GM21576 (cell line): ENCODE measurements at regions not wholly inside any gene's neighbourhood (a gene's known extent, or its start where the extent isn't known, plus 50 kb on each side); places are given as distances from the start of the nearest gene placed in this dataset.
"Not testable (repeated sequence)": the region's sequence is repeated elsewhere in the genome, so short reads cannot be mapped to it uniquely, and the experiment has no call there.

Source experiments
- ATAC-seq: cut with Tn5 transposase; IDR thresholded peaks from one replicate; pipeline ENCODE4 v1.9.1; 2021; ENCODE audit warnings: mild to moderate bottlenecking, moderate library complexity; ENCODE audit not compliant: unreplicated experiment

DNA sequence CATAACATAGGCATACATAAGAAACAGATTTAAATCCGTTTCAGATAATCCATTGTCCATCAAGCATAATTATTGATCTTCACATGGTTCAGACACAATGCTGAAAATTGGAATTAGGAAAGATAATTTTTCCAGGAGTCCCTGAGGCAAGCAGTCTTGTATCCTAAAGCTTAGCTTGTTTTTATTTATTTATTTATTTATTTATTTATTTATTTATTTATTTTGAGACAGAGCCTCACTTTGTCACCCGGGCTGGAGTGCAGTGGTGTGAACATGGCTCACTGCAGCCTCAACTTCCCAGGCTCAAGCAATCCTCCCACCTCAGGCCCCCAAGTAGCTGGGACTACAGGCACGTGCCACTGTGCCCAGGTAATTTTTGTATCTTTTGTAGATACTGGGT, 89.7 kb upstream of the USP25 start:
- ATAC-seq = not testable (repeated sequence)

DNA sequence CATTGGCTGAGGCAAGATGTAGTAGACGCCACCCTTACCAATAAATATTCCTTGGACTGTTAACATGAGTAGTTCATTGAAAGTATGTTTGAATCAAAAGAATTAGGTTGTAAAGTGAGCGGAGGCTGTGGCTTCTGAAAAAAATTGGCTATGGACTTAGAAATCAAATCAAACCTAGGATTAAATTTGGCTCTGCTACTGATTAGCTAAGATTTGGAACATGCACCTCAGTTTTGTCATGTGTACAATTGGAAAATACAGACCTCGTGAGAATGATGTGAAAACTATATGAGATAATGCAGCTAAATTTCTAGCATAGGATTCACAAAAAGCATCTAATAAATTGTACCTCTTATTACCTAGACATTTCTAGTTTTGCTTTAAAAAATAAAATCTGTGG, 85.3 kb upstream of the USP25 start:
- ATAC-seq = no peak

DNA sequence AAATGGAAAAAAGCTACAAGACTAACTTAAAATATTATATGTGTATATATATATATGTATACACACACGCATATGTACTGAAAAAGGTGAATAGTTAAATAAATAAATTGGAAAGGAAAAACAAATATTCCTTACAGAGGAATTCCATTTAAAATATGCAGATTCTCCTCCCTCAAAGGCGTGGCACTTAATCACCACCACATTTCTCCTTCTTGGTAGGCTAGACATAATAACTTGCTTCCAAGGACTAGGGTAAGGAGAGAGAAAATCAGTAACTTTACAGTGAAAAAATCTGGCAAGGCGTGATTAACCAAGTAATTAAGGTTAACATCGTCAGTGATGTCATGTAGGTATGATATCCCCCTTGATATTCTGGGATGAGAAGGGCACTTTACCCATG, 84.0 kb upstream of the USP25 start:
- ATAC-seq = no peak

DNA sequence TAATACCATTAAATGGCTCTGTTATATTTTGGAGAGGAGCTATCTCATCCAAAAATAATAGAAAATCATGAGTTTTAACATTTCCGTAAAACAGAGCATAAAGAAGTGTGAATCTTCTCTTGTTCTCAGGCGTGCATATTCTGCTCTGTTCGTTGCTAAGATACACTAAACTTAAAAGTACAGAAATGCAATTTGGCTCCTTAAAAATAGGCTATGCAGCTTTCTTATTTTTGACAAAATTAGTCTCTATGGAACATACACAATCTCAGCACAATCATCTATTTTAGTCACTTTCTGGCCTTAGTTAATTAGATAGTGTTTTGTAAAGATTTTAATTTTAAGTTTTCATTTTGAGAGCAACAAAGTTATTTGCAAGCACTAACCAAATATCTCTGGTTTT, 79.0 kb upstream of the USP25 start:
- ATAC-seq = no peak

DNA sequence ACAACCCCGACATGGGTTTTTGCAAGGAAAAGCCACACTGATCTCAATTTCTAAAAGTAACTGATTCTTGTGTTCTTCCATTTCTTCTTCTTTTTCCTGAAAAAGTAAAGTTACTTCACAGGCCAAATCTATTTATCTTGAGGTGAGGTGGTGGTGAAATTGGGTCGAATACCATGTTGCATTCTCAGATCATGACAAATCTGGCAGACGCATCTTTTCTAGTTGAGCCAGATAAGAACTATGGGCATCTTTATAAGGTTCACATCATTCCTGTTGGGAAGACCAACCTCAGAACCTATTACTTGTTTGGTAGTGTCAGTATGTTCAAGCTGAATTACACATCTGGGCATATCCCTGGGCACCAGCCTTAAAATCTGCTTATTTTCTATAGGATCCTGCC, 78.6 kb upstream of the USP25 start:
- no peak for ATAC-seq

DNA sequence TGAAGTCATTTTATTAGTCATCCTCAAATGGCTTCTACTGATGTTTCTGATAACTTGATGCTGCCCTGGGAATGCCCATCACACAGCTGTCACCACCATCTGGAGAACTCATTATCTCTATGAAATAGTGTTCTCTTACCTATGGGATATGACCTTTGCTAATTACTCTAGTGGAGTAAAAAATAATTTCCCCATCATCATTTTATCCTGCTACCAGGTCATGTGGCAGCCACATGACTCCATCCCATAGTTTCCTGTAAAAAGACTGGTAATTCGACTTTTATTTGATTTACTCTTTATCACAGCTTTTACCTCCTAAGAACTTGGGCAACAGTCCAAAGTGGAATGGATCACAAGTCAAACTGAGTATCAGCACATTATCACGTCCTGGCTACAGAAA, 76.1 kb upstream of the USP25 start:
- ATAC-seq = no peak

DNA sequence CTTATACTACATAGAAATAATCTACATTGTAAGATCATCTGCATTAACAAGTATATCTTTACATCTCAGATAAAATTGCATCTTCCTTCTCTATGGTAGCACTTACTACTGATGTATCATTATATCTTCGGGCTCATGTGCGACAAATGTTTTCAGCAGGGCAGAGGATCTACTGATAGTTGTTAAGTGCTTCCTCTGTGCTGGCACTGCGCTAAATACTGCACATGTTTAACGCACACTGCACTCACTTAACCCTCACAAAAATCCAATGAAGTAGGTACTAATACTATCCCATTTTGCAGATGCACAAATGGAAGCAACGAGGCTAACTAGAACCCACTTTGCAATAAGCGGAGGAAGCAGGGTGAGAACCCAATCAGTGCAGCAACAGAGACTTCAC, 75.6 kb upstream of the USP25 start:
- ATAC-seq = no peak

DNA sequence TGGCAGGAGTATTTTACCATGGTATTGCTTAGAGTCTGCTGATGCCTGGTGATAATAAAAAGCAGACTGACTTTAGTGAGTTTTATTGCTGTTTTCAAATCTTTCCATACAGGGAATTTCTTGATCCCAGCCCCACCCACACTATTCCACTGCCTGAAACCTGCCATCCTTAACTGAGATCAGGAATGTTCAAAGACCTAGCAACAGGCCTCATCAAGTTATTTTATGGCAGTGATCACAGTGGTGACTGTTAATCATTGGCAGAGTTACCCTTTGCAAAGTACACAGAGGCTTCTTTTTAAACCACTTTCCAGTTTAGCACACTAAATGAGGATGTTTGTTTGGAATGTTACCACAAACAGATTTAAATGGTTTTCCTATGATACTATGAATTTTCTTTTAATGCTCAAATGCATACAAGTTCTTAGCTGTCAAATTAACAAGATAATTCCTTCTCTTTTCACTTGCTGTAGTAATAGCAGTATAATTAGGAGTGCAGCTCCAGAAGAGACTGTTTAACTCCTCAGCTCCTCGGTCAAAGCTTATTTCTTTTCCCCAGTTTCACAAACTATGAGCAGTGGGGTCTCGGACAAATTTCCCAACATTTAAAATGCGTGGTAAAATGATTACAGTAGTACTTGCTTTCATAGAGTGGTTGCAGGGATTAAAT, 69.9 kb upstream of the USP25 start:
- ATAC-seq = no peak

DNA sequence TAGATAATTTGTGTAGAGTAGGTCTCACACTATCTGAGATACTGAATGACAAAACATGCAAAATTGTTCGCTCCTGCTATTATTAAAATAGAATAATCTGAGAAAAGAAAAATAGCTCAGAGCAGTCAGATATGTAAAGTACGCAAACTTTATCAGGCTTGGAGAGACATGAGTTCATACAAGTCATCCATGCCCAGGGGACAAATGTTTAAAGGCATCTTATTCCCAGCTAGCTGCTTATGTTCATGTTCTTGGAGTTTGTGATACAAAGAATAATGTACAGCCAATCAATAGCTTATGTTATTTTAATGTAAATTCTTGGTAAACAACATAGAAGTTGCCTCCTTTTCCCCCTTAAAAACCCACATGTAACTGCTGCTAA, 69.4 kb upstream of the USP25 start:
- ATAC-seq = no peak

DNA sequence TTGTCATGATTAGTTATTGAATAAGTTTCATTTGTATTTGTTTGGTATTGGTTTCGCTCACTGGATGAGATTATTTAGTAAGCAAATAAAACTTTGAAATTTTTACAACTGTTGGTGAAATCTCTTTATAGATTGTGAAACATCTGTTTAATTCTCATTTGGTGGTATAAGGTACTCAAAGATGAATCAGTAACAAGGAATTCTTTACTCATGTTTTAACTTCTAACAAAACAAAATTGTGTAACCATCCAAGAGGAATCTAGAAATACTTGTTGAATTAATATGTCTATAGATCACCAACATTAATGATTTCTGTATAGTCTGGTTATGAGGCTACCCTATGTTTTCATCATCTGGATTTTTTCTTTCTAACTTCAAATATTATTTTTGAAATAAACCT, 62.8 kb upstream of the USP25 start:
- no peak for ATAC-seq

DNA sequence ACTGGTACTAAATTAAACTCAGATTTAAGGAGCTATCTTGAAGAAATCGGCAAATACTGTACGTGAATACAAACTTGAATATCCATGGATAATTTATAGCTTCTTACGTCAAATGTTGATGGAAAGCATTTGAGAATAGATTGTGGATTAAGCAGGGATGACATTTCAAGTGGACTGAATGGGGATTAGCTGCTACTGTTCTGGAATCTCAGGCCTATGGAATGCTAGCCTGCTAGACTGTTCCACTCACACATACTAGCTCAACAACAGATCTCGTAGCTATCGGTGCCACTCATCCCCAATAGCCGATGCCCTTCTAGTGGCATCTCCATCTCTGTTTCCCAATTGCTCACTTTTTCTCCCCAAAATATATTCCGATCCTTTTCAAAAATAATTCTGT, 62.0 kb upstream of the USP25 start:
- ATAC-seq = no peak

DNA sequence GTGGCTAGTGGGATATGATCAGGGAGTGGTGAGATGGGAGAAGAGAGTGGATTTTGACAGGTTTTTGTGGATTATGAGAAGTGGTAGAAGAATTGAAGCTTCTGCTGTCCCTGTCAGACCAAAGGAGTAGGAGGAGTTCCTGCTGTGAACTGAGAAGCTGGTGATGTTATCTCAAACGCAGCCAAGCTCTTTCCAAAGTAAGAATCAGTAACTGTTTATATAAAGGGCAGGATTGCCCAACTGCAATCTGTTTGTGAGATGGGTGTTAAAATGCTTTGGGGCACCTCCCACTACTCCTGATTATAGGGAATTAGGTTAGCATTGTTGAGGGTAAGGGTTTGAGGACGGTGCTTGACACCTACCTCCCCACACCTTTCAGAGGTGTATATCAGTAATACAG, 60.5 kb upstream of the USP25 start:
- no peak for ATAC-seq

DNA sequence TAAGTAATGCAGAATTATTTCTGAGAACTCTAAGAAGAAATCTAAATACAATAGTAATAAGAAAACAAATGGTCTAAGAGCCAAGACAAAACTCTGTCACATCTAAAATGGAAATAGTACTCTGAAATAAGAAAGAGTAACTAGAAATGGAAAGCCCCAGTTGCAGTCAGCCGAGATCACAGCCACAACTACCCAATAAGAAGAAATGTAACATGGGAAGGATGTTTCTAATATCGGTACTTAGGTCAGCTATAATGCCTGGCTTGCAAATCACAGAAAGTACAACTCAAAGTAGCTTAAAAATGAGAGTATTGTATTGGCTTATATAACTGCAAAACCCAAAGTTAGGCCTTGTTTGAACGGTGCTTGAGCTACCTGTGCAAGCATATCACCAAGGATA, 58.6 kb upstream of the USP25 start:
- peak; percentile 69 for ATAC-seq

DNA sequence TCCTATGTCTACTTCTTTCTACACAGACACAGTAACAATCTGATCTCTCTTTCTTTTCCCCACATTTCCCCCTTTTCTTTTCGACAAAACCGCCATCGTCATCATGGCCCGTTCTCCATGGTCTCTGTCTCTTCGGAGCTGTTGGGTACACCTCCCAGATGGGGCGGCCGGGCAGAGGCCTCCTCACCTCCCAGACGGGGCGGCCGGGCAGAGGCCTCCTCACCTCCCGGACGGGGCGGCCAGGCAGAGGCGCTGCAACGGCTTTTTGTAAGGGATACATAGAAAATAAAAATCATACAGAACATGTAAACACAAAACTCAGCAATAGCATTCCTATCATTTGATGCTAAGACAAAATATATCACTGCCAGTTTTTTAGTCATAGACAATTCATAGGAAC, 57.2 kb upstream of the USP25 start:
- not testable (repeated sequence) for ATAC-seq

DNA sequence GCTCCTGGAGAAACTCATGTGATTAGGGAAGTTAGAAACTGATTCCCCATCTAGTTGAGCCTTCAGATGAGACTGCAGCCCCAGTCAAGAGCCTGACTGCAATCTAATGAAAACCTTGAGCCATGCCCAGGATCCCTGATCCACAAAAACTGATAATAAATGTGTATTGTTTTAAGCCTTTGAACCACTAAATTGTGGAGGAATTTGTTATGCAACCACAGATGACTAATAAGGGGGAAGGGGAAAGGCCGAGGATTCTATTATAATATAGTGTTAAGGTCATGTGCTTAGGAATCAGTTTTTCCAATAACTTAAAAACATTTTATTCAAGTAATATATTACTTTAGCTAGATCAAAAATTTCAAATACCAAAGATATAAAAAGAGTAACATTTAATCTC, 52.8 kb upstream of the USP25 start:
- ATAC-seq = no peak

DNA sequence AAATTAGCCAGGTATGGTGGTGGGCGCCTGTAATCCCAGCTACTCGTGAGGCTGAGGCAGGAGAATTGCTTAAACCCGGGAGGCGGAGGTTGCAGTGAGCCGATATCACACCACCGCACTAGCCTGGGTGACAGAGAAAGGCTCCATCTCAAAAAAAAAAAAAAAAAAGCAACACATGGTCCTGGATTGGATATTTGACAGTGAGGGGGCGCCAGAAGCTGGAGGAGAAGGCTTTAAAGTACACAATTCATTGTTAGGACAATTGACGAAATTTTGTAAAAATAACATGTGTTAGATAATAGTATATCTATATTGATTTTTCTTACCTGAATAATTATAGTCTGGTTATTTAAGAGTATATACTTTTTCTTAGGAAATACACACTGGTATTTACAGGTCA, 50.2 kb upstream of the USP25 start:
- ATAC-seq = no peak
